ENCODE measurements at regions not wholly inside any gene's neighbourhood (a gene's known extent, or its start where the extent isn't known, plus 50 kb on each side); places are given as distances from the start of the nearest gene placed in this dataset.

DNA sequence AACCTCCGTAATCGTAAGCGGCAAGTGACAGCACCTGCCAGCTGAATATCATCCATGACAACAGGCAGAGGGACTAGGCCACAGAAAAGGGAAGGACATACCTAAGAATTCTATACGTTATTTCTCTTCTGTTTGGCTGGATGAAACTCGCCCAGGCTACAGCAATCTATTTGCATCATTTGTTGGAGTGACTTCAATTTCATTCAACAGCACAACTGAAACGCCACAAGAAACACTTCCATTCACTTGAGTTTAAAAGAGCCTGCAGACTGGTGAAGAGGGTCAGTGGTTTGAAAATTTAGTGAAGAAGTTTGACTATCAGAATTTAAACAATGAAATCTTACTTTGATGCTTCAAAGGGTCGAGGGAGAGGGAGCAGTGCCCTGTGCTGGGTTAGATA is 378.7 kb downstream of the LMO4 start:
- TF ChIP-seq, protein P1, sequence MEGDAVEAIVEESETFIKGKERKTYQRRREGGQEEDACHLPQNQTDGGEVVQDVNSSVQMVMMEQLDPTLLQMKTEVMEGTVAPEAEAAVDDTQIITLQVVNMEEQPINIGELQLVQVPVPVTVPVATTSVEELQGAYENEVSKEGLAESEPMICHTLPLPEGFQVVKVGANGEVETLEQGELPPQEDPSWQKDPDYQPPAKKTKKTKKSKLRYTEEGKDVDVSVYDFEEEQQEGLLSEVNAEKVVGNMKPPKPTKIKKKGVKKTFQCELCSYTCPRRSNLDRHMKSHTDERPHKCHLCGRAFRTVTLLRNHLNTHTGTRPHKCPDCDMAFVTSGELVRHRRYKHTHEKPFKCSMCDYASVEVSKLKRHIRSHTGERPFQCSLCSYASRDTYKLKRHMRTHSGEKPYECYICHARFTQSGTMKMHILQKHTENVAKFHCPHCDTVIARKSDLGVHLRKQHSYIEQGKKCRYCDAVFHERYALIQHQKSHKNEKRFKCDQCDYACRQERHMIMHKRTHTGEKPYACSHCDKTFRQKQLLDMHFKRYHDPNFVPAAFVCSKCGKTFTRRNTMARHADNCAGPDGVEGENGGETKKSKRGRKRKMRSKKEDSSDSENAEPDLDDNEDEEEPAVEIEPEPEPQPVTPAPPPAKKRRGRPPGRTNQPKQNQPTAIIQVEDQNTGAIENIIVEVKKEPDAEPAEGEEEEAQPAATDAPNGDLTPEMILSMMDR (conservative IDR thresholded peaks at IDR 0.05; ENCODE audit: low read depth, low read length), result no peak
- no peak for TF ChIP-seq EZH2 (IDR thresholded peaks at IDR 0.05; ENCODE audit: borderline replicate concordance, low read depth, low read length, poor library complexity, severe bottlenecking)

Data from A673 (cell line).